ENCODE measurements at regions not wholly inside any gene's neighbourhood (a gene's known extent, or its start where the extent isn't known, plus 50 kb on each side); places are given as distances from the start of the nearest gene placed in this dataset.

DNA sequence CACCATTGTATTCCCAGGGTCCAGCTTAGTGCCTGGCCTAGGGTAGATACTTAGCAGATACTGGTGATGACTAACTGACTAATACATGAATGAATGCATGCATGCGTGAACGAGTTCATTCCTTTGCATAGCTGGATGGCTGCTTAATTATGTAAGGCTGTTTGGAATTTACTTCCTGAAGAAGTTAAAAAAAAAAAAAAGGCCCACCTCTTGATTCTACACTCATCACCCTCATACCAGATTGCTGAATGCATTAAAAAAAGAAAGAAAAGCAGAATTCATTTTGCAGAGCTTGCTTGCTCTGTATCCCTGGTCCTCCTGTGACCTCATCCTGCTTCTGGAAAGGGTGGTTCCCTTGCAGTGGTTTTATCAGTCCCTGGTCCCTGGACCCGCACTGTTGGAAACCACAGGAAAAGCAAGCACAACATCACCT, 277.6 kb upstream of the CFAP20DC start:
- no peak for DNase-seq (ENCODE audit: low spot score)
- Histone ChIP-seq H3K27me3 (ENCODE audit: control insufficient read depth in 4 of 4, insufficient read depth in 4 of 4, low read length in 3 of 4) (no peaks in the 10 kb centered on the region), H3K4me3 (ENCODE audit: low read depth in 1 of 3, low read length in 3 of 3) (no peak overlapping the region)

DNA sequence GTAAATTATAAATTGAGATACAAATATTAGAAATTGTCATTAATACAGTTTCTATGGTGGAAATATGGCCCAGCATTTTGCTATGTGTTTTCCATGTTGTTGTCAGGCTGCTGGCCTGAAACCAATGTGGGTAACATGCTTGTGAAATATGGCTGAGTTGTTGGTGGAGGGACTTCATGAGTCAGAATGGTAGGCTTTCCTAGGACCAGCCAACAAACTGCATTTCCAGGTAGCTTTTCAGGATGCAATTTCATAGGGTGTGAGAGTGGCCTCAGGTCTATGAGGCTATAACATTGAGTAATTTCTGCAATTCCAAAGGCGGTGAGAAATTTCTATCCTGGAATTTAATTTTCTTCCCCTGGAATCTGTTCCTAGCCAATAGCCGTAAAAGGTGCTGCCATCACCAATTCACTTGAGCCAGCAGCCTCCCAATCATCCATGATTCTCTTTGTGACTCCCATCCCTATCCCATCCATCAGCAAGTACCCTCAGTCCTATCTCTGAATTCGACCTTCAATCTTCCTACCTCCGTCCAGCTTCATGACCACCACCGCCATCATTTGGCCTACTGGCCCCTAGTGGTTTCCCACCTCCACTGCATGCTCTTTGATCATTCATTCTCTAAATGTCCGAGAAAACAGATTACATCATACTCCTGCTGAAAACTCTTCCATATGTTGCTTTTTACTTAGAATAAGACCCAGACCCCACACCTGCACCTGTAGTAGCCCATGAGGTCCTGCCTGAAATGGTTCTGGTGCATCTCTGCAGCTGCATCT, 276.6 kb upstream of the CFAP20DC start:
- no peak for DNase-seq (ENCODE audit: low spot score)
- Histone ChIP-seq H3K4me1 (ENCODE audit: control insufficient read depth in 4 of 4, insufficient read depth in 4 of 4, low read length in 3 of 4) (no peaks in the 10 kb centered on the region), H3K27me3 (ENCODE audit: control insufficient read depth in 4 of 4, insufficient read depth in 4 of 4, low read length in 3 of 4) (no peaks in the 10 kb centered on the region), H3K9ac (ENCODE audit: low read depth in 1 of 2, low read length in 2 of 2) (no peak overlapping the region), H3K9me3 (ENCODE audit: control insufficient read depth in 4 of 4, low read length in 3 of 4) (no peaks in the 10 kb centered on the region), H3K36me3 (ENCODE audit: control insufficient read depth in 4 of 4, insufficient read depth in 3 of 4, low read depth in 1 of 4, low read length in 3 of 4) (no peaks in the 10 kb centered on the region), H3K27ac (ENCODE audit: low read depth in 1 of 2, low read length in 2 of 2) (no peak overlapping the region), H3K4me3 (ENCODE audit: low read depth in 1 of 3, low read length in 3 of 3) (no peak overlapping the region)
- TF ChIP-seq FOXA1 (IDR thresholded peaks at IDR 0.05) (no peak), HNF4G (IDR thresholded peaks at IDR 0.05) (no peak), FOXA2 (IDR thresholded peaks at IDR 0.05) (no peak), NR2F2 (IDR thresholded peaks at IDR 0.05) (no peak)
- TF ChIP-seq, protein P1, sequence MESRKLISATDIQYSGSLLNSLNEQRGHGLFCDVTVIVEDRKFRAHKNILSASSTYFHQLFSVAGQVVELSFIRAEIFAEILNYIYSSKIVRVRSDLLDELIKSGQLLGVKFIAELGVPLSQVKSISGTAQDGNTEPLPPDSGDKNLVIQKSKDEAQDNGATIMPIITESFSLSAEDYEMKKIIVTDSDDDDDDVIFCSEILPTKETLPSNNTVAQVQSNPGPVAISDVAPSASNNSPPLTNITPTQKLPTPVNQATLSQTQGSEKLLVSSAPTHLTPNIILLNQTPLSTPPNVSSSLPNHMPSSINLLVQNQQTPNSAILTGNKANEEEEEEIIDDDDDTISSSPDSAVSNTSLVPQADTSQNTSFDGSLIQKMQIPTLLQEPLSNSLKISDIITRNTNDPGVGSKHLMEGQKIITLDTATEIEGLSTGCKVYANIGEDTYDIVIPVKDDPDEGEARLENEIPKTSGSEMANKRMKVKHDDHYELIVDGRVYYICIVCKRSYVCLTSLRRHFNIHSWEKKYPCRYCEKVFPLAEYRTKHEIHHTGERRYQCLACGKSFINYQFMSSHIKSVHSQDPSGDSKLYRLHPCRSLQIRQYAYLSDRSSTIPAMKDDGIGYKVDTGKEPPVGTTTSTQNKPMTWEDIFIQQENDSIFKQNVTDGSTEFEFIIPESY (IDR thresholded peaks at IDR 0.05): no peak
- WGBS: 86% methylated on average over 6 of the region's 6 CpGs

More for the DNA sequence above, 277.6 kb upstream of the CFAP20DC start:
- Histone ChIP-seq H3K4me1 (ENCODE audit: control insufficient read depth in 4 of 4, insufficient read depth in 4 of 4, low read length in 3 of 4) (no peaks in the 10 kb centered on the region), H3K27ac (ENCODE audit: low read depth in 1 of 2, low read length in 2 of 2) (no peak overlapping the region), H3K9me3 (ENCODE audit: control insufficient read depth in 4 of 4, low read length in 3 of 4) (no peaks in the 10 kb centered on the region), H3K36me3 (ENCODE audit: control insufficient read depth in 4 of 4, insufficient read depth in 3 of 4, low read depth in 1 of 4, low read length in 3 of 4) (no peaks in the 10 kb centered on the region), H3K9ac (ENCODE audit: low read depth in 1 of 2, low read length in 2 of 2) (no peak overlapping the region)
- TF ChIP-seq, protein P1 (IDR thresholded peaks at IDR 0.05): no peak
- no peak for TF ChIP-seq HNF4G (IDR thresholded peaks at IDR 0.05)
- TF ChIP-seq RXRA (IDR thresholded peaks at IDR 0.05): no peak
- no peak for TF ChIP-seq FOXA1 (IDR thresholded peaks at IDR 0.05)
- TF ChIP-seq, protein P2, sequence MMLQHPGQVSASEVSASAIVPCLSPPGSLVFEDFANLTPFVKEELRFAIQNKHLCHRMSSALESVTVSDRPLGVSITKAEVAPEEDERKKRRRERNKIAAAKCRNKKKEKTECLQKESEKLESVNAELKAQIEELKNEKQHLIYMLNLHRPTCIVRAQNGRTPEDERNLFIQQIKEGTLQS (IDR thresholded peaks at IDR 0.05): no peak
- TF ChIP-seq EGR1 (IDR thresholded peaks at IDR 0.05; ENCODE audit: low read depth in 2 of 2): no peak
- no peak for TF ChIP-seq JUND (IDR thresholded peaks at IDR 0.05)
- TF ChIP-seq, protein P3, sequence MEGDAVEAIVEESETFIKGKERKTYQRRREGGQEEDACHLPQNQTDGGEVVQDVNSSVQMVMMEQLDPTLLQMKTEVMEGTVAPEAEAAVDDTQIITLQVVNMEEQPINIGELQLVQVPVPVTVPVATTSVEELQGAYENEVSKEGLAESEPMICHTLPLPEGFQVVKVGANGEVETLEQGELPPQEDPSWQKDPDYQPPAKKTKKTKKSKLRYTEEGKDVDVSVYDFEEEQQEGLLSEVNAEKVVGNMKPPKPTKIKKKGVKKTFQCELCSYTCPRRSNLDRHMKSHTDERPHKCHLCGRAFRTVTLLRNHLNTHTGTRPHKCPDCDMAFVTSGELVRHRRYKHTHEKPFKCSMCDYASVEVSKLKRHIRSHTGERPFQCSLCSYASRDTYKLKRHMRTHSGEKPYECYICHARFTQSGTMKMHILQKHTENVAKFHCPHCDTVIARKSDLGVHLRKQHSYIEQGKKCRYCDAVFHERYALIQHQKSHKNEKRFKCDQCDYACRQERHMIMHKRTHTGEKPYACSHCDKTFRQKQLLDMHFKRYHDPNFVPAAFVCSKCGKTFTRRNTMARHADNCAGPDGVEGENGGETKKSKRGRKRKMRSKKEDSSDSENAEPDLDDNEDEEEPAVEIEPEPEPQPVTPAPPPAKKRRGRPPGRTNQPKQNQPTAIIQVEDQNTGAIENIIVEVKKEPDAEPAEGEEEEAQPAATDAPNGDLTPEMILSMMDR (IDR thresholded peaks at IDR 0.05; ENCODE audit: low read depth, low read length, missing input control): no peak
- no peak for TF ChIP-seq TAF1 (conservative IDR thresholded peaks at IDR 0.05)
- no peak for TF ChIP-seq NR2F2 (IDR thresholded peaks at IDR 0.05)
- no peak for TF ChIP-seq HNF4A (conservative IDR thresholded peaks at IDR 0.05)
- TF ChIP-seq, protein P4, sequence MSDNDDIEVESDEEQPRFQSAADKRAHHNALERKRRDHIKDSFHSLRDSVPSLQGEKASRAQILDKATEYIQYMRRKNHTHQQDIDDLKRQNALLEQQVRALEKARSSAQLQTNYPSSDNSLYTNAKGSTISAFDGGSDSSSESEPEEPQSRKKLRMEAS (IDR thresholded peaks at IDR 0.05): no peak
- 88% methylated on average over 3 of the region's 3 CpGs for WGBS
